ENCODE measurements at regions not wholly inside any gene's neighbourhood (a gene's known extent, or its start where the extent isn't known, plus 50 kb on each side); places are given as distances from the start of the nearest gene placed in this dataset.

DNA sequence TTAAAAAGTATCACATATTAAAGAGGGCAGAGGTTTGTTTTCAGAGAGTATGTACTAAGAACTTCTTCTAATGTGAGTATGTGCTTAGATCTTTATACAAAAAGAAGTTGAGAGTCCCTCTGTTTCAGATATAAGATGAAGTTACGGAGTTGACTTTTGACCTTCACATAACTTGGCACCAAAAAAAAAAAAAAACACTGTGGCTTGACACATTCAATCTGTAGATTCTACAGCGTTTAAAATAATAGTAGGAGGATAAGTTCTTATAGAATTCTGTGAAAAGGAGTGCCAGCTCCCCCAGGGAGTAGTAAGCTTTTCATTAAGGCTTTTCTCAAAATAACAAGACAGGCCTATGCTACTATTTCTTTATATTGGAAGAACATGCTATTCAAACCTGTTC is 105.4 kb upstream of the LRP1B start:
- DNase-seq (ENCODE audit: low read depth in 1 of 2, low spot score in 1 of 2) = no peak
- in situ Hi-C loops (cut with HindIII; ENCODE audit: low pct_unique_long_range_greater_than_20kb, low sequenced_read_pairs) = no loop called here
- no peak for TF ChIP-seq JUND (IDR thresholded peaks at IDR 0.05; ENCODE audit: low read depth)

- no peak for TF ChIP-seq JUND (IDR thresholded peaks at IDR 0.05; ENCODE audit: low read depth)
- in situ Hi-C loops (cut with HindIII; ENCODE audit: low pct_unique_long_range_greater_than_20kb, low sequenced_read_pairs) = no loop called here
- no peak for DNase-seq (ENCODE audit: low read depth in 1 of 2, low spot score in 1 of 2)
These were observed 103.9 kb upstream of the LRP1B start for GRCh38 chr2:142234741-142235140.

DNA sequence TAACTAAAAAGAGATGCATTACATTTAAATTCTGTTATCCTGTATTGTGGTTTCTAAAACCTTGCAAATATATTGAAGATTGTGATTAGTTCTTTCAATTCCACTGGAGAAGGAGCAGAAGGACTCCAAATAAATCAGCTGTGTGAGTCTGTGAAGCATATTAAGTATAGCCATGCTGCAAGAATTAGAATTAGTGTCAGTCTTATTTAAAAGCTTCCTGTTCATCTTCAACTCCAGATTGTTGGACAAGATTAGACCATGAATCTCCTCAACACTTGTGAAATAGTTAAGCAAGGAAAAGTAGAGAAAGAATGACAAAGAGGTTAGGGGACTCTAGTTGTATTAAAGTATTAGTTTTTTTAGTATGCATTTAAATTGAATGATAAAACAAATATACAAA is 92.5 kb upstream of the LRP1B start:
- in situ Hi-C loops (cut with HindIII; ENCODE audit: low pct_unique_long_range_greater_than_20kb, low sequenced_read_pairs) = no loop called here
- no peak for TF ChIP-seq JUND (IDR thresholded peaks at IDR 0.05; ENCODE audit: low read depth)
- DNase-seq (ENCODE audit: low read depth in 1 of 2, low spot score in 1 of 2) = no peak

- TF ChIP-seq JUND (IDR thresholded peaks at IDR 0.05; ENCODE audit: low read depth) = no peak
- in situ Hi-C loops (cut with HindIII; ENCODE audit: low pct_unique_long_range_greater_than_20kb, low sequenced_read_pairs) = no loop called here
- DNase-seq (ENCODE audit: low read depth in 1 of 2, low spot score in 1 of 2) = no peak
These were observed 91.9 kb upstream of the LRP1B start for GRCh38 chr2:142222715-142223114.

GRCh38 chr2:142220901-142221300 is 90.1 kb upstream of the LRP1B start:
- DNase-seq (ENCODE audit: low read depth in 1 of 2, low spot score in 1 of 2) = peak in 1 of 2 experiments; percentile 5
- in situ Hi-C loops (cut with HindIII; ENCODE audit: low pct_unique_long_range_greater_than_20kb, low sequenced_read_pairs) = no loop called here
- no peak for TF ChIP-seq JUND (IDR thresholded peaks at IDR 0.05; ENCODE audit: low read depth)

GRCh38 chr2:142220239-142220638 is 89.4 kb upstream of the LRP1B start:
- DNase-seq (ENCODE audit: low read depth in 1 of 2, low spot score in 1 of 2) = no peak
- TF ChIP-seq JUND (IDR thresholded peaks at IDR 0.05; ENCODE audit: low read depth) = no peak
- in situ Hi-C loops (cut with HindIII; ENCODE audit: low pct_unique_long_range_greater_than_20kb, low sequenced_read_pairs) = no loop called here

DNA sequence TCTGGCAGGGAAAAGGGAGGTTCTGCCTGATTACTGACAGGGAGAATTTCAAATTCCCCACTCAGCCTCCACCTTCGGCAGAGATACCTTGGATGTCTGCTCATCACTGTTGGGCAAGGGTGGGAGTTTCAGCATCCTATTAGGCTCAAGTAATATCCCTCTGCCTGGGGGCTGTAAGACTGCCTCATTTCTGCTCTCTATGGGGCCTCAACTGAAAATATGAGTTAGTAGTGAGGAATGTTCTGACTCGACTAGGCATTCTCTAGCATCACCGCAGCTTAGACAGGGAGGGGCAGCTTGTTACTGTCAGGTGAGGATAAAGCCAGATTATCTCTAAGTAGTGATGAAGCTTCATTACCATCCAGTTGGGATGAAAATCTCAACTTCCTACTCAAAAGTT is 87.7 kb upstream of the LRP1B start:
- TF ChIP-seq JUND (IDR thresholded peaks at IDR 0.05; ENCODE audit: low read depth) = no peak
- in situ Hi-C loops (cut with HindIII; ENCODE audit: low pct_unique_long_range_greater_than_20kb, low sequenced_read_pairs) = no loop called here
- no peak for DNase-seq (ENCODE audit: low read depth in 1 of 2, low spot score in 1 of 2)

DNA sequence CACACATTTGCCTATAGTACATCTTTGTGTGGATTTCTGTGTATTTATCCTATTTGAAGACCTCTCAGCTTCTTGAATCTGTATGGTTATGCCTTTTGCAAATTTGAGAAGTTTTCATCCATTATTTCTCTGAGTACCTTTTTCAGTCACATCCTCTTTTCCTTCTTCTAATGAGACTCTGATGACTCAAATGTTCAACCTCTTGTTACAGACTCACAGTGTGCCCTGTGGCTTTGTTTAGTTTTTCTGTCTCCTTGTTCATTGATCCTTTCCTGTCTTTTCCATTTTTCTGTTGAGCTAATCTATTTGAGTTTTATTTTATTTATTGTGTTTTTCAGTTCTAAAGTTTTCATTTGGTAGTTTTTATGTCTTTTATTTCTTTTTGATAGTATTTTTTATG is 87.0 kb upstream of the LRP1B start:
- TF ChIP-seq JUND (IDR thresholded peaks at IDR 0.05; ENCODE audit: low read depth) = no peak
- DNase-seq (ENCODE audit: low read depth in 1 of 2, low spot score in 1 of 2) = no peak
- in situ Hi-C loops (cut with HindIII; ENCODE audit: low pct_unique_long_range_greater_than_20kb, low sequenced_read_pairs) = no loop called here

DNA sequence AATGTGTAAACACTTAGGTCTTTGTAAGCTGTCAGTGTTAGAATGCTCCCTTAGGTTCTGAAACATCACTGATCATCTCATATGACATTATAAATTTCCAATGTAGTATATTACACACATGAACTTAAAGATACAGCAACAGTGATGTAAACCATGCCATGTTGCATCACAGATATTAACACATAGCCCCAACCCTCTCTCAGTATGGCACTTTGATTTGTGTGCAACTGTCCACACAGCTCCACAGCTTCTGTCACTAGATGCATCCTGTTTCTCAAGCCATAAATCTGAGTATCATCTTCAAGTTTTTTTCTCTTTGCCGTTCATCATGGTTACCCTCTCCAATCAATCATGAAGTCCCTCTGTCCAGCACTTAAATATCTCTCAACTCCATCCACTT is 69.2 kb upstream of the LRP1B start:
- DNase-seq (ENCODE audit: low read depth in 1 of 2, low spot score in 1 of 2) = no peak
- TF ChIP-seq JUND (IDR thresholded peaks at IDR 0.05; ENCODE audit: low read depth) = no peak
- in situ Hi-C loops (cut with HindIII; ENCODE audit: low pct_unique_long_range_greater_than_20kb, low sequenced_read_pairs) = no loop called here

DNA sequence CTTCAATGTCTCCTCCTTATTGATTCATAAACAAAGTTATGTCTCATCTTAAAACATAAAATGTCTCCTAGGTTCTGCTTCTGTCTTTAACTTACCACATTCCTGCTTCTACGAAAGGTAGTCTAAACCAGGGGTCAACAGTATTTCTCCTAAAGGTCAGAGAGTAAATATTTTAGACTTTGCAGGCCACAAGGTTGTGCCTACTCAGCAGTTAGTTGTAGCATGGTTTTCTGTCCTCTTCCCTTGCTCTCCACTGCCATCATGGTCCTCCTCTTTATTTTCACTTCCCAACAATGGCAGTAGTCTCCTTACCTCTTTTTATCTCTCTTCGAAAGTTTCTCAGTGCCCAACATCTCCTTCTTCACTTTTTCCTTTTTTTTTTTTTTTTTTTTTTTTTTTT is 68.3 kb upstream of the LRP1B start:
- no peak for DNase-seq (ENCODE audit: low read depth in 1 of 2, low spot score in 1 of 2)
- in situ Hi-C loops (cut with HindIII; ENCODE audit: low pct_unique_long_range_greater_than_20kb, low sequenced_read_pairs) = no loop called here
- TF ChIP-seq JUND (IDR thresholded peaks at IDR 0.05; ENCODE audit: low read depth) = no peak

DNA sequence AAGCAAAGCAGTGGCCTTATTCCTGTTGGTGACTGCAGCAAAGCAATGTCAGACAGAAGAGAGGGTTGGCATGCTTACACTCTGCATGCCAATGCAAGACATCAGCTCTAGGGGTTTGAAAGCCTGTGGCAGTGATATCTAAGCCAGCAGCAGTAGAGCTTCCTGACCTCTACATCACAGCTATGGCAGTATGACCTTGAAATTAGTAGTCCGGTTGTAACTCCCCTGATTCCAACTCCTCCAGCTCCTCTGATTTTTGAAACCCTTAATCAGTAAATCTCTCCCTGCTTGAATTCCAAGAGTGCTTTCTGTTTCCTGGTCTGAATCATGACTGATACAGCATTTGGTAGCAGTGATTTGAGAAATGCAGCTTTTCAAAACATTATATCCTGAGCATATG is 60.0 kb upstream of the LRP1B start:
- in situ Hi-C loops (cut with HindIII; ENCODE audit: low pct_unique_long_range_greater_than_20kb, low sequenced_read_pairs) = no loop called here
- DNase-seq (ENCODE audit: low read depth in 1 of 2, low spot score in 1 of 2) = no peak
- no peak for TF ChIP-seq JUND (IDR thresholded peaks at IDR 0.05; ENCODE audit: low read depth)

- TF ChIP-seq JUND (IDR thresholded peaks at IDR 0.05; ENCODE audit: low read depth) = no peak
- DNase-seq (ENCODE audit: low read depth in 1 of 2, low spot score in 1 of 2) = no peak
- in situ Hi-C loops (cut with HindIII; ENCODE audit: low pct_unique_long_range_greater_than_20kb, low sequenced_read_pairs) = no loop called here
These were observed 58.7 kb upstream of the LRP1B start for GRCh38 chr2:142189501-142189900.

DNA sequence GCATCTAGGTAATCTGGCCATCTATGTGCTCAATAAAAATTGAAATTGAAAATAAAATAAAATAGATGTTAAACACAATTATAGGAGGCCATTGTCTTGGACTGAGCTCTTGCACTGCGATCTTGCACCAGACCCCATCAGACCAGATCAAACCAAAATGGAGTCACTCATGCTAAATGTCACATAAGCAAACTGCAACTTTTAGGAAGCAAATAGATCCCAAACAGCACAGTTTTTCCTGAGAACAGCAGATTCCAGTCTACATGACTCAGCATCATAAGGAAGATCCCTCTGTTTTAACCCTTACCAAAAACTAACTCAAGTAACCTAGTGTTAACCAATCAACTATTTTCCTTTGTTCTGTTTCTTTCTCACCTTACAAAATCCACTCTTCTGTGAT is 57.7 kb upstream of the LRP1B start:
- no peak for TF ChIP-seq JUND (IDR thresholded peaks at IDR 0.05; ENCODE audit: low read depth)
- DNase-seq (ENCODE audit: low read depth in 1 of 2, low spot score in 1 of 2) = no peak
- in situ Hi-C loops (cut with HindIII; ENCODE audit: low pct_unique_long_range_greater_than_20kb, low sequenced_read_pairs) = no loop called here

DNA sequence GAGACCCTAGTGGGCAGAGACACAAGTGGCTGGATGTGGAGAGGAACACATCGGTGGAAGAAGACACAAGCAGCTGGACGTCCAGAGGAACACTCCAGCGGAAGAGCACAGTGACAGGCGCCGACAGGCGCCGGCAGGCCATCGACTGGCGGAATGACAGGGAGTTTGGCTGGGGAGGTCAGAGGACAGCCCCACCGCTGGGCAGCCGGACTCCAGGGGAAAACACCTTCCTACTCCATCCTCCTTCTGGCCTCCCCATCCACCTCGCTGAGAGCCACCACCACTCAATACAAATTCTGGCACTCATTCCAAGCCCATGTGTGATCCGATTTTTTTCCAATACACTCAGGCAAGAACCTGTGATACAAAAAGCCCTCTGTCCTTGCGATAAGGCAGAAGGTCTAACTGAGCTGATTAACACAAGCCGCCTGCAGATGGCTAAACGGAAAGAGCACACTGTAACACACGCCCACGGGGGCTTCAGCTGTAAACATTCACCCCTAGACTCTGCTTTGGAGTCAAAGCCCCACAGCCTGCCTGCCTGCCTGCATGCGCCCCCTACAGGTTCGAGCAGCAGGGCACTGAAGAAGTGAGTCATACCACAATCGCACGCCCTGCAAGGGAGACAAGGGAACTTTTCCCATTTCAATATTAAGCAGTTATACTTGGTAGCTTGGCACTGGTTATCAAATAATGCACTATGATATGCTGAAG is 50.2 kb upstream of the LRP1B start:
- no peak for TF ChIP-seq JUND (IDR thresholded peaks at IDR 0.05; ENCODE audit: low read depth)
- in situ Hi-C loops (cut with HindIII; ENCODE audit: low pct_unique_long_range_greater_than_20kb, low sequenced_read_pairs) = no loop called here
- peak in 1 of 2 experiments; percentile 49 for DNase-seq (ENCODE audit: low read depth in 1 of 2, low spot score in 1 of 2)
